Parathyroid adenoma (tissue), 2 donors: ENCODE measurements at regions not wholly inside any gene's neighbourhood (a gene's known extent, or its start where the extent isn't known, plus 50 kb on each side); places are given as distances from the start of the nearest gene placed in this dataset.
"Not testable (repeated sequence)": the region's sequence is repeated elsewhere in the genome, so short reads cannot be mapped to it uniquely, and the experiment has no call there.

Experiments
- H2AFZ ChIP-seq: fragments of 300-600 bp; sonication (generic); one replicate; pipeline ENCODE4 v1.7.0; 2017; ENCODE audit warnings: antibody characterized with exemption, mild to moderate bottlenecking
- H3K27ac ChIP-seq: fragments of 300-600 bp; sonication (generic); one replicate; pipeline ENCODE4 v1.7.0; 2017
- H3K27me3 ChIP-seq: fragments of 300-600 bp; sonication (generic); one replicate; pipeline ENCODE4 v1.7.0; 2017; ENCODE audit warnings: low read length; ENCODE audit not compliant: control insufficient read depth, insufficient read depth
- H3K36me3 ChIP-seq: fragments of 300-600 bp; sonication (generic); one replicate; pipeline ENCODE4 v1.7.0; 2017; ENCODE audit warnings: low read length; ENCODE audit not compliant: control insufficient read depth, insufficient read depth
- H3K4me1 ChIP-seq: fragments of 300-600 bp; sonication (generic); one replicate; pipeline ENCODE4 v1.7.0; 2017; ENCODE audit warnings: control low read depth
- H3K4me2 ChIP-seq: fragments of 300-600 bp; sonication (generic); one replicate; pipeline ENCODE4 v1.7.0; 2017; ENCODE audit warnings: low read length
- H3K4me3 ChIP-seq: fragments of 300-600 bp; sonication (generic); one replicate; pipeline ENCODE4 v1.7.0; 2017; ENCODE audit warnings: low read depth, low read length
- H3K79me2 ChIP-seq: fragments of 300-600 bp; sonication (generic); one replicate; pipeline ENCODE4 v1.7.0; 2017; ENCODE audit warnings: control low read depth
- H3K9ac ChIP-seq: fragments of 300-600 bp; sonication (generic); one replicate; pipeline ENCODE4 v1.7.0; 2017; ENCODE audit warnings: mild to moderate bottlenecking
- H3K9me3 ChIP-seq: fragments of 300-600 bp; sonication (generic); one replicate; pipeline ENCODE4 v1.7.0; 2017; ENCODE audit warnings: low read length; ENCODE audit not compliant: control insufficient read depth
- TF ChIP-seq, protein P1 (sequence below): fragments of 300-600 bp; sonication (generic); IDR thresholded peaks from one replicate; pipeline ENCODE4 v1.7.0; 2017; ENCODE audit warnings: antibody characterized with exemption, mild to moderate bottlenecking
- donor health status: primary hyperparathyroidism.

DNA sequence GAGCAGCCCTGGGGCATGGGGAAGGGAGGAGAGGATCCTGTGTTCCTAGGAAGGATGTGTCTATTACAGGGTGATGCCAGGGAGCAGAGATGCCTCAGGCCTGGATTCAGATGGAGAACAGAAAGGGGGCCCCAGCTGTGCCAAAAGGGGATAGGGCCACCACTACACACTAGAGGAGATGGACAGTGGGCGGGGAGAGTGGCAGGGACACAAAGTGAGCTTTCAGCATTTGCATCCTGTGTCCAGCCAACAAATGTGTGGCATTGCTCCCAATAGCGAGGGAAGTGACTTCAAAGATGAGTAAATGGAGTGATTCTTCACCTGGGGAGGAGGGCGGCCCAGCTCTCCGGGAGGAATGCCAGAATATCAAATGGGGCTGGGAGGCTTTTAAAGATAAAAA, 64.9 kb upstream of the WAPL start:
- H3K36me3 ChIP-seq: no peaks in the 10 kb centered on the region
- TF ChIP-seq, protein P1, sequence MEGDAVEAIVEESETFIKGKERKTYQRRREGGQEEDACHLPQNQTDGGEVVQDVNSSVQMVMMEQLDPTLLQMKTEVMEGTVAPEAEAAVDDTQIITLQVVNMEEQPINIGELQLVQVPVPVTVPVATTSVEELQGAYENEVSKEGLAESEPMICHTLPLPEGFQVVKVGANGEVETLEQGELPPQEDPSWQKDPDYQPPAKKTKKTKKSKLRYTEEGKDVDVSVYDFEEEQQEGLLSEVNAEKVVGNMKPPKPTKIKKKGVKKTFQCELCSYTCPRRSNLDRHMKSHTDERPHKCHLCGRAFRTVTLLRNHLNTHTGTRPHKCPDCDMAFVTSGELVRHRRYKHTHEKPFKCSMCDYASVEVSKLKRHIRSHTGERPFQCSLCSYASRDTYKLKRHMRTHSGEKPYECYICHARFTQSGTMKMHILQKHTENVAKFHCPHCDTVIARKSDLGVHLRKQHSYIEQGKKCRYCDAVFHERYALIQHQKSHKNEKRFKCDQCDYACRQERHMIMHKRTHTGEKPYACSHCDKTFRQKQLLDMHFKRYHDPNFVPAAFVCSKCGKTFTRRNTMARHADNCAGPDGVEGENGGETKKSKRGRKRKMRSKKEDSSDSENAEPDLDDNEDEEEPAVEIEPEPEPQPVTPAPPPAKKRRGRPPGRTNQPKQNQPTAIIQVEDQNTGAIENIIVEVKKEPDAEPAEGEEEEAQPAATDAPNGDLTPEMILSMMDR: no peak
- H2AFZ ChIP-seq: no peak overlapping the region
- H3K4me2 ChIP-seq: no peak overlapping the region
- no peak overlapping the region for H3K4me3 ChIP-seq
- H3K4me1 ChIP-seq: no peaks in the 10 kb centered on the region
- H3K9ac ChIP-seq: no peak overlapping the region
- no peaks in the 10 kb centered on the region for H3K79me2 ChIP-seq
- H3K27ac ChIP-seq: no peak overlapping the region
- no peaks in the 10 kb centered on the region for H3K27me3 ChIP-seq
- no peaks in the 10 kb centered on the region for H3K9me3 ChIP-seq

DNA sequence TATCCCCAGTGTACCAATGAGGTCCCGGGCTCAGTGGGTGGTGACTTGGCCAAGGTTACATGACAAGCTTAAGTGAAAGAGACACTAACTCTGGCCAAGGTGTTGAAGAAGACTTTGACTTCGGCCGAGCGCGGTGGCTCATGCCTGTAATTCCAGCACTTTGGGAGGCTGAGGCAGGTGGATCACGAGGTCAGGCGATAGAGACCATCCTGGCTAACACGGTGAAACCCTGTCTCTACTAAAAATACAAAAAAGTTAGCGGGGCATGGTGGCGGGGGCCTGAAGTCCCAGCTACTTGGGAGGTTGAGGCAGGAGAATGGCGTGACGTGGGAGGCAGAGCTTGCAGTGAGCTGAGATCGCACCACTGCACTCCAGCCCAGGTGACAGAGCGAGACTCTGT, 65.6 kb upstream of the OPN4 start:
- not testable (repeated sequence) for H3K4me1 ChIP-seq, H3K27me3 ChIP-seq, H3K9me3 ChIP-seq, H3K4me3 ChIP-seq, H3K4me2 ChIP-seq, H3K9ac ChIP-seq, H3K79me2 ChIP-seq, H2AFZ ChIP-seq, H3K36me3 ChIP-seq, H3K27ac ChIP-seq

DNA sequence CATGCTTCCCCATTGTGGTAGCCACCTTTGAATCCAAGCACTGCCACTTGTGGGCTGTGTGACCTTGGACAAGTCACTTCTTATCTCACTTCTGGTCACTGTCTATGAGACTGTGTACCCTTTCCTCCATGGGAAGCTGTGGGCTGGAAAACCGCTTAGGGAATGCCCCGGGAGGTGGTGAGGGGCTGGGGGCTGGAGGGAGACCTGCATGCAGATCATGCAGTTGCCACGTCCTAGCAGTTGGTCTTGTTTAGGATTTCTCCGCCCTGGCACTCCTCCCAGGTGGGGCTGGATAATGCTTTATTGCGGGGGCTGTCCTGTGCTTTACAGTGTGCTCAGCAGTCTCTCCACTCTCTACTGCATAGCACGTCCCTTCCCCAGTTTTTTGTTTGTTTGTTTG, 62.9 kb upstream of the OPN4 start:
- H3K4me2 ChIP-seq: no peak overlapping the region
- no peaks in the 10 kb centered on the region for H3K27me3 ChIP-seq
- TF ChIP-seq, protein P1: no peak
- H3K27ac ChIP-seq: no peak overlapping the region
- no peaks in the 10 kb centered on the region for H3K36me3 ChIP-seq
- no peak overlapping the region for H3K9ac ChIP-seq
- no peak overlapping the region for H3K4me3 ChIP-seq
- no peaks in the 10 kb centered on the region for H3K4me1 ChIP-seq
- H2AFZ ChIP-seq: no peak overlapping the region
- no peaks in the 10 kb centered on the region for H3K79me2 ChIP-seq
- no peaks in the 10 kb centered on the region for H3K9me3 ChIP-seq

DNA sequence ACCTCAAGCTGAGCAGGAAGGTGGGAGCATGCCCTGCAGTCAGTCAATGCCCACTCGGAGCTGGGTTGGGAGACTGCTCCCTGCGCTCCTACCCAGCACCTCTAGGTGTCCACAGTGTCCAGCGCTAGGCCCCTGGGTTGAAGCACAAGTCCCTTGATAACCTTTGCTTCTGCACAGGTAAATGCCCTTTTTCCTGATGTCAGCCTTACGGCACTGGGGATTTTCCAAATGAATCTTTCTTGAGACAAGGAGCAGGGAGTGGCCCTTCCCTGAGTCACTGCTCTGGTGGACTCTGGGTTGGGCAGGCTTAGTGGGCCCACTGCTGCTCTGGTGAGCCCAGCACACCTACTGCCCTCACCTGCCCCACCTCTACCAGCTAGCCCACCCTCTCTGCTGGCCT, 61.9 kb upstream of the OPN4 start:
- H2AFZ ChIP-seq: no peak overlapping the region
- no peaks in the 10 kb centered on the region for H3K9me3 ChIP-seq
- H3K79me2 ChIP-seq: no peaks in the 10 kb centered on the region
- H3K4me3 ChIP-seq: no peak overlapping the region
- no peak overlapping the region for H3K4me2 ChIP-seq
- no peaks in the 10 kb centered on the region for H3K36me3 ChIP-seq
- no peaks in the 10 kb centered on the region for H3K4me1 ChIP-seq
- H3K27ac ChIP-seq: no peak overlapping the region
- no peaks in the 10 kb centered on the region for H3K27me3 ChIP-seq
- no peak overlapping the region for H3K9ac ChIP-seq
- TF ChIP-seq, protein P1: no peak

DNA sequence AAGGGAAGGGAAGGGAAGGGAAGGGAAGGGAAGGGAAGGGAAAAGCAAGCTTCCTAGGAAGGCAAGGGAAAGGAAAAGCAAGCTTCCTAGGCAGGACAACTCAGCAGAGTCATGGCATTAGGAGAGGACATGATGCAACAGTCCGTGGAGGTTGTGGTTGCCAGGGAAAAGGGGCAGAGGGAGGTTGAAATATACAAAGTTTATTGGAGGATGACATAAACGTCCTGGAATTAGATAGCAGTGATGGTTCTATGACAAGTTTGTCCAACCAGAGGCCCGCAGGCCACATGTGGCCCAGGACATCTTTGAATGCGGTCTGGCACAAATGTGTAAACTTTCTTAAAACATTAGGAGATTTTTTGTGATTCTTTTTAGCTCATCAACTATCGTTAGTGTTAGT, 59.8 kb upstream of the OPN4 start:
- Histone ChIP-seq H3K36me3 (no peaks in the 10 kb centered on the region), H2AFZ (no peak overlapping the region), H3K9me3 (no peaks in the 10 kb centered on the region), H3K27me3 (no peaks in the 10 kb centered on the region), H3K9ac (no peak overlapping the region), H3K79me2 (no peaks in the 10 kb centered on the region), H3K4me3 (no peak overlapping the region), H3K4me2 (no peak overlapping the region), H3K27ac (no peak overlapping the region), H3K4me1 (no peaks in the 10 kb centered on the region)
- TF ChIP-seq, protein P1: no peak
